ENCODE measurements at regions not wholly inside any gene's neighbourhood (a gene's known extent, or its start where the extent isn't known, plus 50 kb on each side); places are given as distances from the start of the nearest gene placed in this dataset.
"Not testable (repeated sequence)": the region's sequence is repeated elsewhere in the genome, so short reads cannot be mapped to it uniquely, and the experiment has no call there.

- DNase-seq (ENCODE audit: low read depth): no peak
These were observed 401.9 kb downstream of the THBS2 start for GRCh38 chr6:168851460-168852375.

DNA sequence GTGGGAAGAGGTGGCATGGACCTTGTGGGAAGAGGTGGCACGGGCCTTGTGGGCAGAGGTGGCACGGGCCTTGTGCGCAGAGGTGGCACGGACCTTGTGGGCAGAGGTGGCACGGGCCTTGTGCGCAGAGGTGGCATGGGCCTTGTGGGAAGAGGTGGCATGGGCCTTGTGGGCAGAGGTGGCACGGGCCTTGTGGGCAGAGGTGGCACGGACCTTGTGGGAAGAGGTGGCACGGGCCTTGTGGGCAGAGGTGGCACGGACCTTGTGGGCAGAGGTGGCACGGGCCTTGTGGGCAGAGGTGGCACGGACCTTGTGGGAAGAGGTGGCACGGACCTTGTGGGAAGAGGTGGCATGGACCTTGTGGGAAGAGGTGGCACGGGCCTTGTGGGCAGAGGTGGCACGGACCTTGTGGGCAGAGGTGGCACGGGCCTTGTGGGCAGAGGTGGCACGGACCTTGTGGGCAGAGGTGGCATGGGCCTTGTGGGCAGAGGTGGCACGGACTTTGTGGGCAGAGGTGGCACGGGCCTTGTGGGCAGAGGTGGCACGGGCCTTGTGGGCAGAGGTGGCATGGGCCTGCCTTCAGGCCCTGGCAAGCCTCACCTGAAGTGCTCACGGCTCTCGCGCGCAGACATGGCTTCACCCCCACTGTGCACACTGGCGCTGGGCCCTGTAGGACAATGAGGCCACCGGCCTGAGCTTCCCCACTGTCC, 403.5 kb downstream of the THBS2 start:
- not testable (repeated sequence) for DNase-seq (ENCODE audit: low read depth)

- DNase-seq (ENCODE audit: low read depth): no peak
These were observed 404.2 kb downstream of the THBS2 start for GRCh38 chr6:168849459-168849858.

GRCh38 chr6:168848797-168849196, 404.8 kb downstream of the THBS2 start:
- no peak for DNase-seq (ENCODE audit: low read depth)

DNA sequence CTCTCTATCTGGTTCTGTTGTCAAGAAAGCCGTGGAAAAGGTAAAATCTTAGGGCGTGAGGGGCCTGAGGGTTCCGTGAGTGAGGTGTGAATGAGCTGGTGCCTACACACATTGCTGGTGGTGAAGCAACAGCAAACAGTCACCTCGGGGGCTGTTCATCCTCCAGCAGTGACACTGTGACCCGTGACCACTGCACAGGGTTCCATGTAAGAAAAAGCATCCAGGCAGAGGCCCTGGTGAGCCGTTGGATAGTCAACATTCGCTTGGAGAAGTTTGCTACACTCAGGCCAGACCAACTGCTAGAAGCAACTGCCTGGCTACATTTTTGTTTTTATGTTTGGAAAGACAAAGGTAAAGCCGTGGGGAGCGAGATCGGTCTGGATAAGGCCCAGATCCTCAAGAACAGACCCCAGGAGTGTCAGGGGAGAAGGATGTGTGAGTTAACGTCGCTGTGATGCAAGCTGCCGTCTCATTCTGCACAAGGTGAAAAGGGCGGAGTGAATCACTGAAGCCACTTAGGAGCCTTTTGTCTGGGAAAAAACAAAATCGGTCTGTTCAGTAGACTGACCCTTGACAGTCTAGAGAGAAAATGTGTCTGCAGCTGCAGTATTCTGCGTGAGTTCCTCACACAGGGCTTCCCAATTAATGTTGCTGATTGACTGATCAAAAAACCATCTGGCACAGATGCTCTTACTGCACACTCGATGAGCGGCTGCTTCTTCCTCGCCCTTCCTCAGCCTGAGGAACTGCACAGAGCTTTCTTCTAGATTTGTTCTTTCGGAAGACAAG, 404.0 kb downstream of the SMOC2 start:
- DNase-seq (ENCODE audit: low read depth): no peak

- not testable (repeated sequence) for DNase-seq (ENCODE audit: low read depth)
These were observed 401.7 kb downstream of the SMOC2 start for GRCh38 chr6:168842632-168843212.

DNA sequence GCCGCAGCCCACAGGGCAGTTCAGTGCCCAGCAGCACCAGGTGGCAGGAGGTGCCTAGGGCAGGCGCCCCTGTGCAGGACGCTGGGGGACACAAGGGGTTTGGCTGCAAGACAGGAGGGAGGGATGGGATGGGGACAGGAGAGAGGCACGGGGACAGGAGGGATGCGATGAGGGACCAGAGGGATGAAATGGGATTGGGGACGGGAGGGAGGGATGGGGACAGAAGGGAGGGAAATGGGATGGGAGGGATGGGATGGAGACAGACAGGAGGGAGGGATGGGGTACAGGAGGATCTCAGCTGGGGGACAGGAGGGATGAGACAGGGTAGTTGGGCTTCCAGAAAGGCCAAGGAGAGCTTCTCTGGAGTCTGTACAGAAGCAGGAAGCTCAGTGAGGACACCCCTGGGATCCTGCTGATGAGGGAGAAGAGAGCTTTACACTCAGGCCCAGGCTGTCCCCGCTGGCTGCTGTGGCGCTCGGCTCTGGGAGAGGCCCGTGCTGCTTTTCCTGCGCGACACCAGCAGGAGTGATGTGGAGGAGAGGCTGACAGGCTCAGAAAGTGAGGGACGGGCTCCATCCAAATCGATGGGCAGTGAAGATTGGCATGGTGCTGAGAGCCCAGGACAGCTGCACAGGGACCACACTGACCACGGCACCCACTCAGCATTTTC, 400.8 kb downstream of the SMOC2 start:
- no peak for DNase-seq (ENCODE audit: low read depth)

DNA sequence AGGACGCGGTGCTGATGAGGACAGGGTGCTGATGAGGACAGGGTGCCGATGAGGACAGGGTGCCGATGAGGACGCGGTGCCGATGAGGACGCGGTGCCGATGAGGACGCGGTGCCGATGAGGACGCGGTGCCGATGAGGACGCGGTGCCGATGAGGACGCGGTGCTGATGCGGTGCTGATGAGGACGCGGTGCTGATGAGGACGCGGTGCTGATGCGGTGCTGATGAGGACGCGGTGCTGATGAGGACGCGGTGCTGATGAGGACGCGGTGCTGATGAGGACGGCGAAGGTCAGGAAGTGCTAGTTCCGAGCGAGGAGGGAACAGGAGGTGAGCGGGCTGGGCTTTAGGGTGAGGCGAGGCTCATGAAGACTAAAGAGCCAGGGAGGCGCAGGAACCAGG, 399.9 kb downstream of the SMOC2 start:
- DNase-seq (ENCODE audit: low read depth): not testable (repeated sequence)

DNA sequence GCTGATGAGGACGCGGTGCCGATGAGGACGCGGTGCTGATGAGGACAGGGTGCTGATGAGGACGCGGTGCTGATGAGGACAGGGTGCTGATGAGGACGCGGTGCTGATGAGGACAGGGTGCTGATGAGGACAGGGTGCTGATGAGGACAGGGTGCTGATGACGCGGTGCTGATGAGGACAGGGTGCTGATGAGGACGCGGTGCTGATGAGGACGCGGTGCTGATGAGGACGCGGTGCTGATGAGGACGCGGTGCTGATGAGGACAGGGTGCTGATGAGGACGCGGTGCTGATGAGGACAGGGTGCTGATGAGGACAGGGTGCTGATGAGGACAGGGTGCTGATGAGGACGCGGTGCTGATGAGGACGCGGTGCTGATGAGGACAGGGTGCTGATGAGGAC, 399.3 kb downstream of the SMOC2 start:
- not testable (repeated sequence) for DNase-seq (ENCODE audit: low read depth)

GRCh38 chr6:168838037-168838399, 397.0 kb downstream of the SMOC2 start:
- no peak for DNase-seq (ENCODE audit: low read depth)

- no peak for DNase-seq (ENCODE audit: low read depth)
These were observed 396.5 kb downstream of the SMOC2 start for GRCh38 chr6:168837254-168838036.

GRCh38 chr6:168835991-168836390, 395.0 kb downstream of the SMOC2 start:
- DNase-seq (ENCODE audit: low read depth): no peak

DNA sequence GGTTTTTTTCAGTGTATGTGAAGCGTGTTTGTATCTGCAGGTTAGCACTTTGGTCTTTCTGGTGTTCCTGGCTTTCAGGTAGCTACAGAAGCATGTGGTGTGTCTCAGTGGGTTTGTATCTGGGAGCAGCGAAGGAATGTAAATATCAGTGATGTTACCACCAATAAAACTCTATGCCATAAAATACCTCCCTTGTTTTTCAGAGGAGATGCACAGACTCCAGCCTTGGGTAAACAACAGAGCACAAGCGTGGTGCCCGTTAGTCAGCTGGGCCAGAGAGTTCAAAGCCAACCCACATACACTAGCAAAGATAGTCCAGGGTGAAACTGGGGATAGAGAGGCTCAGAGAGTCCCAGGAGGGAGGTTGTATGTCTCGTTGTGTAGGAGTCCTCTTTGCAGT, 393.8 kb downstream of the SMOC2 start:
- no peak for DNase-seq (ENCODE audit: low read depth)

- DNase-seq (ENCODE audit: low read depth): no peak
These were observed 393.1 kb downstream of the SMOC2 start for GRCh38 chr6:168834042-168834587.

DNA sequence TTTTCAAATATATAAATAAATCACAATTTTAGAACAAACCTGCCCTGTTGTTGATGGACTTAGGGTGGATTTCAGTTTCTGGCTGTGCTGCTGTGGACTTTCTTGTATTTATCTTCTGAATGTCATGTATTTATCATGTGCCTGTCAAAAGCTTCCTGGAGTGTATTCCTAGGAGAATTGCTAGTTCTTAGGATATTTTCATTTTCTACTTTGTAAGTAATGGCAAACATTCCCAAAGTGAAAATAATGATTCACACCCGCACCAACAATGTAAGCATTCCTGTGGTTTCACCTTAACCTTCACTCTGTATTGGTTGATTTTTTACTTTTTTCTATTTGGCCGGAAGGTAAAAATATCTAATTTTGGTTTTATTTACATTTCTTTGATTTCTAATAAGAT, 387.8 kb downstream of the SMOC2 start:
- DNase-seq (ENCODE audit: low read depth): no peak

DNA sequence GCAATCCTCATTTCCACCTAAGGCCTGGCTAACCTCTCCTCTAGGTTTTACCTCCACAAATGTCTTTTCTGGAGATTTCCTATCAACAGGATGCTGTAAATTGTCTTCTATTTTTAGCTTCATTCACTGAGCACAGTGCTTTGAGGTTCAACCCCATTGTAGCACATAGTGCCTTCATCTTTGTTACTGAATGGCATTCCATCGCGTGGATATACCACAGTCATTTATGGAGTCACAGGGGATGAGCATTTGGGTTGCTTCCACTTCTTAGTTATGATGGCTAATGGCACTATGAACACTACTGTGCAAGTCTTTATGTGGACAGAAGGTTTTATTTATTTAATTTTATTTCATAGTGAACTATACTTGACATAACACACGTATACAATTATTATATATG, 387.1 kb downstream of the SMOC2 start:
- no peak for DNase-seq (ENCODE audit: low read depth)

DNA sequence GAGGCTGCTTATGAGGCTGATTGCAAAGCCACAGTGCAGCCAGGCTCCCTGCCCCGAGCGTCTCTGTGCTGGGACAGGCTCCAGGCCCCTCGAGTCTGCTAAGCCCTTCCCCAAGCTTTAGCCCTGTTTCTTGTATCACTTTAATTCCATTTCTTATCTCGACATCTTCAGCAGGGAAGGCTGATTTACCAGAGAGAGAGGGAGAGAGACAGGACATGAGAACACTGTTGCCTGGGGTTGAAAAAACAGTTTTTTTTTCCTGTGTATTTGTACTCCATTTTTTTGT, 386.5 kb downstream of the SMOC2 start:
- no peak for DNase-seq (ENCODE audit: low read depth)

DNA sequence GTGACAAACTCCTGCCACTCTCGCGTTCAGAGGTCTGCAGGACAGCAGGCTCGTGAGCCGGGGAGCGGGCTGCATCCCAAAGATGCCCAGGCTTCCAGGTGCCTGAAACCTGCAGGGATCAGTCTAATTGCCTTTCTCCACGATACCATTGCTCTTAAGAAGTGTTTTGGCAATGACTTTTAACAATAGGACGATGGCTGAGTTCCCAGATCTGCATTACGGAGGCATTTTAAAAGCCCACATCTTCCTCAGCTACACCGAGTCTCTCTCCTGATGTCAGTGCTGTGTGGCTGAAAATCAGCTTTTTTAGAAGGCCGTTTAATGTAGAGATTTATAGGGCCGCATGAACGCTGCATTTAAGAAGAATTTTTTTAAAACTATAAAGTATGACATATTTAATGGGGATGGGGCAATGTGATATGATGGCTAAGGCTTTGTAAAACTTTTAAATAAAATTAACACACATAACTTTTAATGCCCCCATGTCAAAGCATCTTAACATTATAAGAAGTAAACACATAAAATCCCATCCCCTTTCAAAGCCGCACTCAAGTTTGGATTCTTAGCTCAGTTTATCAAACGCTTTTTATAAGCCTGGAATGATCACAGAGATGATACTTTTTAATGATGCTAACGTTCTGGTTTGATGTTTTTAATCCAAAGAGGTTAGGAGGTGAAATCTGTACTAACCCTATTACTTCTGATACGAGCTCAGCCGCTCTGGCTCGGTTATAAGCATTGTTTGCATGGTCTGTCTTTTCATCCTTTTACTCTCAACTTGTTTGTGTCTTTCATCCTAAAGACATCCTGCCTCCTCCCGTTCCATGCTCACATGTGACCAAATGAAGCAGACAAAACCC, 386.0 kb downstream of the SMOC2 start:
- DNase-seq (ENCODE audit: low read depth): no peak

DNA sequence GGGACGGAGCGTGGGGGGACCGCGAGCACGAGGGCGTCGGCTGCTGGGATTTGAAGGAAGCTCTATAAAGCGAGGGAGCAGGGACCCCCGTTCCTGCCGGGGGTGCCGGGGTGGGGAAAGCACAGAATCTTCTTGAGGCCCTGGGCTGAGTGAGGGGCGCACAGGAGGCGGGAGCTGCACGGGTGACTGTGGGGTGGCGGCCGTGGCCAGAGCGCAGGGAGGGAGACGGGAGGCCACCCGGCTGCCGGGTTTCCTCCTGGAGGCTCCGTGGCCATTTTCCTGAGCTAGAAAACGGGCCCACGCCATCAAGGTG, 385.1 kb downstream of the SMOC2 start:
- no peak for DNase-seq (ENCODE audit: low read depth)

All from activated T-helper 9 cell treated with anti-CD3 and anti-CD28 coated beads, Interleukin-2, amount 50 U/mL, for 16 hours (primary cell).